ENCODE measurements at regions not wholly inside any gene's neighbourhood (a gene's known extent, or its start where the extent isn't known, plus 50 kb on each side); places are given as distances from the start of the nearest gene placed in this dataset.
"Not testable (repeated sequence)": the region's sequence is repeated elsewhere in the genome, so short reads cannot be mapped to it uniquely, and the experiment has no call there.

DNA sequence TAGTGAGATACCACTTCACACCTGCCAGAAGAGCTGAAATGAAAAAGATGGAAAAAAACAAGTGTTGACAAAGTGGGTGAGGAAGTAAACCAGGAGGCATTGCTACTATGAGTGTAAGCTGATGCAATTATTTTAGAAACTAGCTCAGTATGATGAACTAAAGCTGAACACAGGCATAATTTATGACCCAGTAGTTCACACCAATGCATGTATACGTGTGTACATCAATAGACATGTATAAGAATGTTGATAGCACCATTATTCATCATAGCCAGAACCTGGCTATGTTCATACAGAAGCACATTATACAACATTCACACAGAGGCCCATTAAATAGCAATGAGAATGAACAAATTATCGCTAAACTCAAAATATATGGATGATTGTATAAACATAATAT is 83.1 kb upstream of the SPOPL start:
- H3K27me3 ChIP-seq (ENCODE audit: control insufficient read depth in 5 of 5, insufficient read depth in 4 of 5, low read length in 5 of 5), result no peaks in the 10 kb centered on the region
- H3K36me3 ChIP-seq (ENCODE audit: control insufficient read depth in 5 of 5, insufficient read depth in 5 of 5, low read length in 5 of 5), result no peaks in the 10 kb centered on the region
- H3K4me3 ChIP-seq (ENCODE audit: low read depth in 1 of 5, low read length in 5 of 5), result no peak overlapping the region
- H3K27ac ChIP-seq (ENCODE audit: low read depth, low read length), result no peak overlapping the region
- H3K4me1 ChIP-seq (ENCODE audit: control insufficient read depth in 5 of 5, insufficient read depth in 5 of 5, low read length in 5 of 5), result peaks cover 0 to 5% (median 4%) of the 10 kb centered on the region in 5 donors
- no peak overlapping the region for H3K9ac ChIP-seq (ENCODE audit: low read length in 5 of 5)
- H3K9me3 ChIP-seq (ENCODE audit: control insufficient read depth in 5 of 5, low read length in 5 of 5), result peaks cover 0 to 6% (median 0%) of the 10 kb centered on the region in 5 donors

DNA sequence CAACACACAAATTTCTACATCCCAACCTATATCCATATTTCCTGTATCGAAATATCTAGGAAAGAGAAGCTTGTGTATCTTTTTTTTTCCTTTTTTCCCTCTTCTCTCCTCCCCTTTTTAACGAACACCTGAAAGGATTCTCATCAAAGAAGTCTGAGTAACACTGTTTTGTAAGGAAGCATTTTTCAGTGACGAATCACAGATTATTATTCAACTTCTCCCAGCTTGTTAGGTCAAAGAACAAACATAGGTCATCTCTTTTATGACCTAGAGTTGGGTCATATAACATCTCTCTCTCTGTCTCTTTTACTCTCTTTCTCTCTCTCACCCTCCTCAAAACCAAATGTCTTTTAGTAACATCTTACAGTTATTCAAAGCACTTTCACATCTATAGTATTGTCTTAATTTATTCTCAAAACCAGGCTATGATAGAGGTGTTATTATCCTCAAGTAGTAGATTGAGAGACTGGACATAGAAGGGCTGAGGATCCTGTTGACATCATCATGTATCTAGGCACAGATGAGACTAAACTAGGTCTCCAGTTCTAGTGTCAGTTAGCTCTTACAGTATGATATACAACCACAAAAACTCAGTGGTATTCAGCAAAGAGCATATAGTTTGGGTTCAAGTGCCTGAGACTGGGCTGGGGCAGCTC is 80.1 kb upstream of the SPOPL start:
- Histone ChIP-seq H3K27me3 (ENCODE audit: control insufficient read depth in 5 of 5, insufficient read depth in 4 of 5, low read length in 5 of 5) (no peaks in the 10 kb centered on the region), H3K27ac (ENCODE audit: low read depth, low read length) (no peak overlapping the region), H3K36me3 (ENCODE audit: control insufficient read depth in 5 of 5, insufficient read depth in 5 of 5, low read length in 5 of 5) (no peaks in the 10 kb centered on the region), H3K9me3 (ENCODE audit: control insufficient read depth in 5 of 5, low read length in 5 of 5) (peaks cover 0 to 3% (median 0%) of the 10 kb centered on the region in 5 donors), H3K4me3 (ENCODE audit: low read depth in 1 of 5, low read length in 5 of 5) (no peak overlapping the region), H3K9ac (ENCODE audit: low read length in 5 of 5) (no peak overlapping the region), H3K4me1 (ENCODE audit: control insufficient read depth in 5 of 5, insufficient read depth in 5 of 5, low read length in 5 of 5) (peaks cover 0 to 5% (median 4%) of the 10 kb centered on the region in 5 donors)

DNA sequence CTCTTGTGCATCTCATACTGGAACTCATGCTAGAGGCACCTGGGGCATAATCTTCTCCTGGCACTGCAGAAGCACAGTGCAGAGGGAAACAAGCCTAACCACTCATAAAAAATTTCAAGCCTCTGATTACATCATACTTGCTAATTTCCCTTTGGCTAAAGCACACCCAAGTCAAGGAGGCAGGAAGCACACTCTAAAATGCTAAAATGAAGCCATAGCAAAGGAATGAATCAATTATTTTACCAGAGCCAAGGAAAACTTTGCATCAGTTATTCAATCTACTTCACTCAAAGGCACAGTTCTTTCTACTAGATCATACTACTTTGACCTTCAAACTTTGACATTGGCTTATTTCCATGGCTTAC is 79.6 kb upstream of the SPOPL start:
- Histone ChIP-seq H3K27me3 (ENCODE audit: control insufficient read depth in 5 of 5, insufficient read depth in 4 of 5, low read length in 5 of 5) (no peaks in the 10 kb centered on the region), H3K27ac (ENCODE audit: low read depth, low read length) (no peak overlapping the region), H3K9ac (ENCODE audit: low read length in 5 of 5) (no peak overlapping the region), H3K9me3 (ENCODE audit: control insufficient read depth in 5 of 5, low read length in 5 of 5) (peaks cover 0 to 3% (median 0%) of the 10 kb centered on the region in 5 donors), H3K4me1 (ENCODE audit: control insufficient read depth in 5 of 5, insufficient read depth in 5 of 5, low read length in 5 of 5) (peaks cover 0 to 5% (median 4%) of the 10 kb centered on the region in 5 donors), H3K4me3 (ENCODE audit: low read depth in 1 of 5, low read length in 5 of 5) (no peak overlapping the region), H3K36me3 (ENCODE audit: control insufficient read depth in 5 of 5, insufficient read depth in 5 of 5, low read length in 5 of 5) (no peaks in the 10 kb centered on the region)

DNA sequence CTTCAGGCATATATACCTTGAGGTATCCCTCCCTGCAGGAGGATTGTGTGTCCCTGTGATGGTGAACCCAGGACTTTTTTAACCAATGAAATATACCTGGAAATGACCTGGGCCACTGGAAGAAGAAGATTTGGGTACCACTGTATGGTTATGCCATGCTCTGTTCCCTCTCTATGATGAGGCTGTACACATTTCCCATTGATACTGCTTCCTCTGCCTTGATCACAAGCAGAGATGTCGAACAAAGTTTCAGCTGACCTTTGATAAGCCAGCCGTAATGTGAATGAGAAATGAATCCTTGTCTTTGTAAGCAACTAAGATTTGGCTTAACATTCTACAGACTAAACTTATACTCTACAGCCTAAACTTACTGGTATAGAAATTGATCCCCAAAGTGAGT is 78.4 kb upstream of the SPOPL start:
- no peak overlapping the region for H3K4me3 ChIP-seq (ENCODE audit: low read depth in 1 of 5, low read length in 5 of 5)
- H3K27ac ChIP-seq (ENCODE audit: low read depth, low read length), result no peak overlapping the region
- peaks cover 0 to 3% (median 0%) of the 10 kb centered on the region in 5 donors for H3K9me3 ChIP-seq (ENCODE audit: control insufficient read depth in 5 of 5, low read length in 5 of 5)
- H3K9ac ChIP-seq (ENCODE audit: low read length in 5 of 5), result no peak overlapping the region
- H3K36me3 ChIP-seq (ENCODE audit: control insufficient read depth in 5 of 5, insufficient read depth in 5 of 5, low read length in 5 of 5), result no peaks in the 10 kb centered on the region
- H3K4me1 ChIP-seq (ENCODE audit: control insufficient read depth in 5 of 5, insufficient read depth in 5 of 5, low read length in 5 of 5), result peaks cover 0 to 5% (median 4%) of the 10 kb centered on the region in 5 donors
- H3K27me3 ChIP-seq (ENCODE audit: control insufficient read depth in 5 of 5, insufficient read depth in 4 of 5, low read length in 5 of 5), result no peaks in the 10 kb centered on the region

DNA sequence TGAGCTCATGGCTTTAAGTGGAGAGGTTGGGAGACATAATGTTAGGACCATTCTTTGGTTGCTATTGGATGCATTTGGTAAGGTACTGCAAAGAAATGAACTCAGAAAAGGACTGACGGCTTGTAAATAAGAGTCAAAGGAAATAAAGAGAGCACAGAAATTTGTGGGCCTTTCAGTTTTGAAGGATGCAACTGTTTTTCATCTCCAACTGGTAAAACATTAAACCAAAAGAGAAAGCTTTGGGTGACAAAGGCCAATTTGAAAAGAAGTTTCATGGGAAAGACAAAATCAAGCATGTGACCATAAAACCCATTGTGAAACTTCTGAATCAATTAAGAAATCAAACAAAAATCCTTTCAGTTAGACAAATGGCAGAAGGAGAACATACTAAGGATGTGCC is 77.8 kb upstream of the SPOPL start:
- H3K4me1 ChIP-seq (ENCODE audit: control insufficient read depth in 5 of 5, insufficient read depth in 5 of 5, low read length in 5 of 5), result peaks cover 0 to 5% (median 4%) of the 10 kb centered on the region in 5 donors
- H3K27me3 ChIP-seq (ENCODE audit: control insufficient read depth in 5 of 5, insufficient read depth in 4 of 5, low read length in 5 of 5), result no peaks in the 10 kb centered on the region
- H3K4me3 ChIP-seq (ENCODE audit: low read depth in 1 of 5, low read length in 5 of 5), result no peak overlapping the region
- no peaks in the 10 kb centered on the region for H3K36me3 ChIP-seq (ENCODE audit: control insufficient read depth in 5 of 5, insufficient read depth in 5 of 5, low read length in 5 of 5)
- H3K9me3 ChIP-seq (ENCODE audit: control insufficient read depth in 5 of 5, low read length in 5 of 5), result peaks cover 0 to 3% (median 0%) of the 10 kb centered on the region in 5 donors
- H3K27ac ChIP-seq (ENCODE audit: low read depth, low read length), result no peak overlapping the region
- H3K9ac ChIP-seq (ENCODE audit: low read length in 5 of 5), result no peak overlapping the region

DNA sequence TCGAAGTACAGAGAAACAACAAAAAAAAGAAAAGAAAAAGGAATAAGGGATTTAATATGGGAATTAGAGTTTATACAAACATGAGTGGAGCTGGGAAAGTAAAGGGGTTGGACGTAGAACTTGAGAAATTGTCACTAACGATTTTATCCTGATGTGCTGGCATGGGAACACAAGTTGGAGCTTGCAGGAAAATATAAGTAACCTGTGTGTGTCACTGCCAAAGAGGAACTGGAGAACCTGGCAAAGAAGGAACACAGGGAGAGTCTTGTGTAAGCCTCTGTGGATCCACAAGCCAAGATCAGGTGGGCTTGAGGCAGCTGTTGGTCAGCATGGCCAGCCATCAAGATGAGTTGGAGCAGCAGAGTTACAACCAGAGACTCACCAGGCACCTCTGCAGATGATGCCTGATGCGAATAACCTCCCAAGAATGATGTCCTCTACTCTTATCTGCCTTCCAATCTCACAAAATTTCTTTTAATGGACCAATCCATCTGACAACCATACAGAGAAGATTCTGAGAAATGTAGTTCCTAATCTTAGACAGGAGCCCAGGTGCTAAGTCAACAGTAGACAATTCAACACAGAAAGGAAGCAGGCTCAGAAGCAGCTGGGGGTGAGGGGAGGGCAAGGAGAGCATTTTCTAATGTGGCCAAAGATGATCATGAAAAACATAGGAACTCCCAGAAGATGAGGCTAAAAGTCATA is 77.0 kb upstream of the SPOPL start:
- peaks cover 0 to 5% (median 4%) of the 10 kb centered on the region in 5 donors for H3K4me1 ChIP-seq (ENCODE audit: control insufficient read depth in 5 of 5, insufficient read depth in 5 of 5, low read length in 5 of 5)
- H3K9me3 ChIP-seq (ENCODE audit: control insufficient read depth in 5 of 5, low read length in 5 of 5), result peaks cover 0 to 3% (median 0%) of the 10 kb centered on the region in 5 donors
- H3K4me3 ChIP-seq (ENCODE audit: low read depth in 1 of 5, low read length in 5 of 5), result no peak overlapping the region
- no peak overlapping the region for H3K9ac ChIP-seq (ENCODE audit: low read length in 5 of 5)
- H3K36me3 ChIP-seq (ENCODE audit: control insufficient read depth in 5 of 5, insufficient read depth in 5 of 5, low read length in 5 of 5), result no peaks in the 10 kb centered on the region
- H3K27ac ChIP-seq (ENCODE audit: low read depth, low read length), result no peak overlapping the region
- H3K27me3 ChIP-seq (ENCODE audit: control insufficient read depth in 5 of 5, insufficient read depth in 4 of 5, low read length in 5 of 5), result no peaks in the 10 kb centered on the region

DNA sequence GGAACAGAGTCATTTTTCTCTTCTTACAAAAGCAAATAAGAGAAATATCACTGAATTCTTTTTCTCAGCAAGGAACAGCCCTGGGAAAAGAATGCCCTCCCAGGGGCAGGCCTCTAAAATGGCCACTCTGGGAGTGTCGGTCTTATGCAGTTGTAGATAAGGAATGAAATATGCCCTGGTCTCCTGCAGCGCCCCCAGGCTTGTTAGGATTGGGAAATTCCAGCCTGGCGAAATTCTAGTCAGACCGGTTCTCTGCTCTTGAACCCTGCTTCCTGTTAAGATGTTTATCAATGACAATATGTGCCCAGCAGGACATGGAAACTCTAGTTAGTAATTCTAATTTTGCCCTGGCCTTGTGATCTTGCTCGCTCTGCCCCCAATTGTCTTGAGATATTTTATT is 75.5 kb upstream of the SPOPL start:
- not testable (repeated sequence) for H3K9me3 ChIP-seq (ENCODE audit: control insufficient read depth in 5 of 5, low read length in 5 of 5); H3K36me3 ChIP-seq (ENCODE audit: control insufficient read depth in 5 of 5, insufficient read depth in 5 of 5, low read length in 5 of 5); H3K9ac ChIP-seq (ENCODE audit: low read length in 5 of 5); H3K27ac ChIP-seq (ENCODE audit: low read depth, low read length); H3K27me3 ChIP-seq (ENCODE audit: control insufficient read depth in 5 of 5, insufficient read depth in 4 of 5, low read length in 5 of 5); H3K4me1 ChIP-seq (ENCODE audit: control insufficient read depth in 5 of 5, insufficient read depth in 5 of 5, low read length in 5 of 5); H3K4me3 ChIP-seq (ENCODE audit: low read depth in 1 of 5, low read length in 5 of 5)

DNA sequence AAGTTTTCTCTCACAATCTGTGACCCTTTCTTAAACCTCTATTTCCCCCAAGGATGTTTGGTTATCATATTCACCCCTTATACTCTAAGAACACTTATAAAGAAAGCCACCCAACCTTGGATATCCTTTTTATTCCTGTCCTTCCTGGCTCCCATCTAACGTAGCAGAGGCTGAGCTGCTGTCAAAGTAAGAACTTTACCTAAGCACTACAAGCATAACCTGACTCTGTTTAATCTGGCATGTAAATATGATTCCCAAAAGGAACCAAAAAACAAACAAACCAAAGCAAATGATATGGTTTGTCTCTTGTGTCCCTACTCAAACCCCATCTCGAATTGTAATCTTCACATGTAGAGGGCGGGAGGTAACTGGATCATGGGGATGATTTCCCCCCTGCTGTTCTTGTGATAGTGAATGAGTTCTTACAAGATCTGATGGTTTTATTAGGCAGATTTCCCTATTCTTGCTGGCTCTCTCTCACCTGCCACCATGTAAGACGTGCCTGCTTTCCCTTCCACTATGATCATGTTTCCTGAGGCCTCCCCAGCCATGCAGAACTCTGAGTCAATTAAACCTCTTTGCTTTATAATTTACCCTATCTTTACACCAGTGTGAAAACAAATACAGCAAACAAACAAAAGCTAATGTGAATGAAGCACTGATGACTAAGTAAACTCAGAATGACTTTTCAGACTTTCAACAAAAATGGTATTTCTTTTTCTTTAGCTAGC is 72.7 kb upstream of the SPOPL start:
- H3K27me3 ChIP-seq (ENCODE audit: control insufficient read depth in 5 of 5, insufficient read depth in 4 of 5, low read length in 5 of 5), result no peaks in the 10 kb centered on the region
- H3K27ac ChIP-seq (ENCODE audit: low read depth, low read length), result no peak overlapping the region
- no peak overlapping the region for H3K9ac ChIP-seq (ENCODE audit: low read length in 5 of 5)
- H3K9me3 ChIP-seq (ENCODE audit: control insufficient read depth in 5 of 5, low read length in 5 of 5), result peaks cover 0 to 3% (median 0%) of the 10 kb centered on the region in 5 donors
- H3K36me3 ChIP-seq (ENCODE audit: control insufficient read depth in 5 of 5, insufficient read depth in 5 of 5, low read length in 5 of 5), result no peaks in the 10 kb centered on the region
- H3K4me3 ChIP-seq (ENCODE audit: low read depth in 1 of 5, low read length in 5 of 5), result no peak overlapping the region
- H3K4me1 ChIP-seq (ENCODE audit: control insufficient read depth in 5 of 5, insufficient read depth in 5 of 5, low read length in 5 of 5), result no peaks in the 10 kb centered on the region

DNA sequence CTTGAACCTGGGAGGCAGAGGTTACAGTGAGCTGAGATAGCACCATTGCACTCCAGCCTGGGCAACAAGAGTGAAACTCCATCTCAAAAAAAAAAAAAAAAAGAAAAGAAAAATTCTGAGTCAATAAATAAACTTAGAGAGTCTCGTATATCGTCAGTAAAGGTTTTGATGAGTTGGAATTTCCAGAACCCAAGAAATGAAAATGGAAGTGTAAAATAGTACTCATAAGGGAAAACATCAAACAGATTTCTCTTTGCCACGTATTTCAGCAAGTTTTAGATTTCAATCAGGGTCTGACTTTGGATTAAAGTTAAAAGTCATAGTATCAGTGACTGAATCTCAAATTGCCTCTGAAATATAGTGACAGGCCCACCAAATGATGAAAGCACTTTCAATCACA is 71.4 kb upstream of the SPOPL start:
- no peaks in the 10 kb centered on the region for H3K27me3 ChIP-seq (ENCODE audit: control insufficient read depth in 5 of 5, insufficient read depth in 4 of 5, low read length in 5 of 5)
- H3K9me3 ChIP-seq (ENCODE audit: control insufficient read depth in 5 of 5, low read length in 5 of 5), result peaks cover 0 to 3% (median 0%) of the 10 kb centered on the region in 5 donors
- H3K9ac ChIP-seq (ENCODE audit: low read length in 5 of 5), result no peak overlapping the region
- H3K4me3 ChIP-seq (ENCODE audit: low read depth in 1 of 5, low read length in 5 of 5), result no peak overlapping the region
- no peak overlapping the region for H3K27ac ChIP-seq (ENCODE audit: low read depth, low read length)
- H3K36me3 ChIP-seq (ENCODE audit: control insufficient read depth in 5 of 5, insufficient read depth in 5 of 5, low read length in 5 of 5), result no peaks in the 10 kb centered on the region
- no peaks in the 10 kb centered on the region for H3K4me1 ChIP-seq (ENCODE audit: control insufficient read depth in 5 of 5, insufficient read depth in 5 of 5, low read length in 5 of 5)

DNA sequence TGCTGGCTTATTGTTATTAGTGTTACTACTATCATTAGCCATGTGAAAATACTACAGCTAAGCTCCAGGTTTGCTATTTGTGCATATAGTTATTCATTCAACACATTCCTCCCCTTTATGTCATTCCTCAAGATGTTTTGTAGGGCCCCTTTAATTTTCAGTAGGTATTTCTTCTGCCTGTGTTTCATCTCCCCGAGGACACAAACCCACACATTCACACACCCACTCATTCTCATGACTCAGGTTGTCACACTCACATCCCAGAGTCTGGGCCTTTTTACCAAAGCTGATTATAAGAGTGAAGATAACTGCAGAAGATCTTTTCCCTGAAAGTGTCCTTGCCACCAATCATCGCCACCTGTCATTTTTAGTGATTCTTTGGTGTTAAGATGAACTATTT is 68.6 kb upstream of the SPOPL start:
- Histone ChIP-seq H3K27ac (ENCODE audit: low read depth, low read length) (no peak overlapping the region), H3K36me3 (ENCODE audit: control insufficient read depth in 5 of 5, insufficient read depth in 5 of 5, low read length in 5 of 5) (no peaks in the 10 kb centered on the region), H3K4me1 (ENCODE audit: control insufficient read depth in 5 of 5, insufficient read depth in 5 of 5, low read length in 5 of 5) (no peaks in the 10 kb centered on the region), H3K9me3 (ENCODE audit: control insufficient read depth in 5 of 5, low read length in 5 of 5) (no peaks in the 10 kb centered on the region), H3K27me3 (ENCODE audit: control insufficient read depth in 5 of 5, insufficient read depth in 4 of 5, low read length in 5 of 5) (no peaks in the 10 kb centered on the region), H3K4me3 (ENCODE audit: low read depth in 1 of 5, low read length in 5 of 5) (no peak overlapping the region), H3K9ac (ENCODE audit: low read length in 5 of 5) (no peak overlapping the region)

Data from subcutaneous abdominal adipose tissue (tissue), 5 donors.